ENCODE measurements at regions not wholly inside any gene's neighbourhood (a gene's known extent, or its start where the extent isn't known, plus 50 kb on each side); places are given as distances from the start of the nearest gene placed in this dataset.

DNA sequence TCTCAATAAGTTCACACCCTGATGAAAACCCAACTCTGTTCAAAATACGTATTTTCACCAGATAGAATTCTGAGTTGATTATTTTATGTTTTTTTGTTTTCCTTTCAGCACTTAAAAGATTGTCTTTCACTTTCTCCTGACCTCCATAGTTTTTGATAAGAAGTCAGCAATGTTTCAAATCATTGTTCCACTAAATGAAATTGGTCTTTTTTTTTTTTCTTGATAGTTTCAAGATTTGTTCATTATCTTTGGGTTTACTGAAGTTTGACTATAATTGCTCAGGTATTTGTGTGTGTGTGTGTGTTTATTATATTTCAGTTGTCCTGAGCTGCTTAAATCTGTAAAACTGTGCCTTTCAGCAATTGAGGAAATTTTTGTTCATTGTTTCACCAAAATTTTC is 498.7 kb downstream of the TLE1 start:
- no peak for DNase-seq (ENCODE audit: low spot score)

DNA sequence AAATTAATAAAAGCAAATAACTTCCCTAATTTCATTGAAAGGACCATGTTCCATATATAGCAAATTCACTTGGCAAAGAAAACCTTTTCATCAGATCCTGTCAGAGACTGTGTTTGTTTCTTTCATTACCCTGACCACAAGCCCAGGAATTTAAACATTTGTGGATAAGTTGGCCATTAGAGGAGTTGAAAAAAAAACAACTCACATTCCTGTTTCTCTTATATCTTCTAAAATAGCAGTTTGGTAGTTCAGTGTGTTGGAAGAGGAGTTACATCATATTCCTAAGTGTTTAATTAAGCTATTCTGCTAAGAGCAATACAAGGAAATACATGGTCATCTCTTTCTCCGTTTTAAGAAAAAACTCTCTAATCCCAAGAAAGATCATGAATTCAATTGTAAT is 505.6 kb downstream of the TLE1 start:
- peak; percentile 67 for DNase-seq (ENCODE audit: low spot score)

DNA sequence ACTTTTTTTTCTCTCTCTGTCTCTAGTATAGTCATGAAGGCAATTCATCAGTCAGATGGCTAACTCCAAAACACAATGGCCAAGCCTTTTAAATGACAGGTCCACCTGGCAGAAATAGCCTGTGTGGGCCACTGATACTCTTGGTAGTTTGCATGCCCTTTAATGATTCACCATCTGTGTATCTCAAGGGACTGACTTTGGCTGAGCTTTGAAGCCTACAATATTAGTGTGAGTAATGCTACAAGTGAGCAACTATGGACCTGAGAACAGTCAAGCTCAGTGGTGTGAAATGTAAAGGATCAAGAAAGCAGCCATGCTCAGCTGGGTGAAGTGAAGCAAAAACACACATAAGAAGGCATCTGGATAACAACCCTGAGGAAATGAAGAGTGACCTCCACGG is 506.9 kb downstream of the TLE1 start:
- DNase-seq (ENCODE audit: low spot score): peak; percentile 16

DNA sequence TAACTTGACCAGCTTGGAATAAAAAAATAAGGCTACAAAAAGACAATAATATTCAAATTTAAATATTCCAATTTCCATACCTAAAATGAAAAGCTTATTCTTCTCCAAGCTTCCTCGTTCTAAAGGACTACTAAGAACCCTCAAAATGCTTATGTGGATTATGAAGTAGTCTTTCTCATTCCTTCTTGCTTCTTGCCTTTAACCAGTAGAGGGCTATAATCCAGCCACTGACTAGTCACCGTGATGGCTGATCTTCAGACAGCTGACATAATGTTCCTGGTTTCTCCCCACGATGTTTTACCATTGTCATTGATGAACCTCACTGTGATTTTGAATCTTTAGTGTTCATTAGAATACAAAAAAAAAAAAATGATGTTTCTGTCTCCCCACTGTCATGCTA is 515.3 kb downstream of the TLE1 start:
- DNase-seq (ENCODE audit: low spot score): no peak

DNA sequence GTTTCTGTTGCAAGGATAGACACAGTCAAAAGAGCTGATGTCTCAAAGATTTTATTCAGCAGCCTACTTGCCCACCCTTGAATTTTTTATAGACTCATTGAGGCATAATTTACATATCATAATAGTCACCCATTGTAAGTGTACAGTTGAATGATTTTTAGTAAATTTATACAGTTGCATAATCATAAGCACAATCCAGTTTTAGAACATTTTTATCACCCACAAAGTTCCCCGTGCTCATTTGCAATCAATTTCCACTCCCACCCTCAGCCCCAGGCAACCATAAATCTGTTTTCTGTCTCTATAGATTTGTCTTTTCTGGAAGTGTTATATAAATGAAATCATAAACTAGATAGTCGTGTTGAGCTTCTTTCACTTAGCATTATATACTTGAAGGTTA is 517.7 kb downstream of the TLE1 start:
- DNase-seq (ENCODE audit: low spot score): no peak

DNA sequence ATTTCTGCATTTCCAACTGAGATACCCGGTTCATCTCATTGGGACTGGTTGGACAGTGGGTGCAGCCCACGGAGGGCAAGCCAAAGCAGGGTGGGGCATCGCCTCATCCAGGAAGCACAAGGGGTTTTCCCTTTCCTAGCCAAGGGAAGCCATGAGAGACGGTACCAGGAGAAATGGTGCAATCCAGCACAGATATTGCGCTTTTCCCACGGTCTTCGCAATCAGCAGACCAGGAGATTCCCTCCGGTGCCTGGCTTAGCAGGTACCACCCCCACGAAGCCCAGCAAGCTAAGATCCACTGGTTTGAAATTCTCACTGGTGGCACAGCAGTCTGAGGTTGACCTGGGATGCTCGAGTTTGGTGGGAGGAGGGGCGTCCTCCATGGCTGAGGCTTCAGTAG is 527.0 kb downstream of the TLE1 start:
- DNase-seq (ENCODE audit: low spot score): no peak

DNA sequence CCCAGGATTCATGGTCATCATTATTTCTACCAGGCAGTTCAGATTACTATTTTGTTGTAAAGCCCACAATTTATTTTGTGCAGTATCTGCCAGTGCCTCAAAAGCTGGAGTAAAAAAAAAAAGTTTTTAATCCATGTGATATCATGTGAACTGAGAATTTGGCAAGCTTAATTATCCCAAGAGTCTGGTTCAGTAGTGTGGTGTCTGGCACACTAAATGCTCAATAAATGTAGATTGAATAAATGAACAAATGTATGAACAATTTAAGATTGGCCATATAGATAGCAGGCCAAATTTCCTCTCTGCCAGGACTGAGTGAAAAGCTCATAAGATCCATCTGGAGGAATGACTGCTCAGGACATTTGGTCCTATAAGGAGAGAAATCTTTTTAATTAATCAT is 533.0 kb downstream of the TLE1 start:
- no peak for DNase-seq (ENCODE audit: low spot score)

DNA sequence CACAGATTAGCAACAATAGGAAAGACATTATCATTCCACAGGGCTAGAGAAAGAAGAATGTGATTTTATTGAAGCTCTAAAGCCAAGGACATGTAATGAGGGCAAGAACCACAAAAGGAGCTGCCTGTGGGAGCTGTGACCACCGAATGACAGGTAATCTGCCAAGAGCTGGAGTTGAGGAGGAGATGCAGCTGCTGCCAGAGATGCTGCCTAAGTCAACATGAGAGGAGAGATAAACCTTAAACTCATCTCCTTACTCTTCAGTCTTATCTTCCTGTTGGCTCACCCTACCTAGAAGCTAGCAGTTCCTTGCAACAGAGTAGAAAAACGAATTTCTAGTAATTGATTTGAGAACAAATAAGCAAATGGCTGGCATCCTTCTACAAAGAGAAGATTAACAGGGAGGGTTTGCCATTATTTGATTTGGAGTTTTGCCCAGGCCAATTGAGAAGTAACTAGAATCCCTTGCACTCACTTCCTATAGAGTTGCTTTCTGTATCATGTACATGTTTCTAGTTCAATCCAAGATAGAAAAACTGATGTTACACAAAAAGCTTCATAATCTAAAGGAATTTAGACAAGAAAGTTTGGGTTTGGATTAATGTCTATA is 539.2 kb downstream of the TLE1 start:
- DNase-seq (ENCODE audit: low spot score): no peak

DNA sequence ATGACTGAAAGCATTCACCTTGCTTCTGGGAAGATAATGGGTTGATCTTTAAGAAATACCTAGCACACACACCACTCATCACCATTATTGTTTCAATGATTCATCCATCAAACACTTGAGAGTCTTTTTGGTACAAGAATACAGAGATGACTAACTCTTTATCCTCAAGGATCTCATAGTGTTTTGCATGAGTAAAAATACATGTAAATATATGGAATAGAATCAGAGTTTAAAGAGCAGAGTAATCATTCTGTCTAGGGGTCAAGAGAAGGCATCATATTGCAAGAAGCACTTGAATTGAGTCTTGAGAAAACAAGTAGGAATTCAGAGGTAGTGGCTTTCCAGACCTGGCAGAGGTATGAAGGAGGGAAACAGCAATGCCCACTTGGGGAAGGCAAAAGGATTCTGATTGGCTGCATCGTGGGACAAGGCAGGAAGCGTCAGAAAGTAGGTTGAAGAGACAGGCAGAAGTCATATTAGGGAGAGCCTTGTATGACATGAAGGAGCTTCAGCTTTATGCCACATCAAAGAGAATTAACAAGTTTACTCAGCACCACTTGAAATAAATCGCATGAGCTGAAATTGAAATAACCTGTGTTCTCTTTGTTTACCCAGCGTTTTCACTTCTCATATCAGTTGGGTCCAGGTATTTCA is 542.5 kb downstream of the TLE1 start:
- DNase-seq (ENCODE audit: low spot score): no peak

DNA sequence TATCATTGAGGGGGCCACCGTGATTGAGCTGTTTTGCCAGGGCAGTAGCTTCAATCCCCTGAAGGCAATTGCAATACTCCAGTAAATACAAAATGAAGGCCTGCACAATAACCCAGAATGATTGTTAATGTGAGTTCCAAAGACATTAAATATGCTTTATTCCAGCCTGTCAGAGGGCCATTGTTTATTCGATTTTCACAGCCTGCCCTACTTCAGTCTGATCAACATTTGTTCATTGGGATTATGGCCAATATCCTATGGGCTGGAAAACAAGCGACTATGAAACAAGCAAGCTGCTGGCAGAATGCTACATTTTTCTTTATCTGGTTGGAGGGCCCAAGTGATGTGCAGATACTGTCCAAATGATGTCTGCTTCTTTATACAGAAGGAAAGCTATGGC is 543.1 kb downstream of the TLE1 start:
- DNase-seq (ENCODE audit: low spot score): no peak

DNA sequence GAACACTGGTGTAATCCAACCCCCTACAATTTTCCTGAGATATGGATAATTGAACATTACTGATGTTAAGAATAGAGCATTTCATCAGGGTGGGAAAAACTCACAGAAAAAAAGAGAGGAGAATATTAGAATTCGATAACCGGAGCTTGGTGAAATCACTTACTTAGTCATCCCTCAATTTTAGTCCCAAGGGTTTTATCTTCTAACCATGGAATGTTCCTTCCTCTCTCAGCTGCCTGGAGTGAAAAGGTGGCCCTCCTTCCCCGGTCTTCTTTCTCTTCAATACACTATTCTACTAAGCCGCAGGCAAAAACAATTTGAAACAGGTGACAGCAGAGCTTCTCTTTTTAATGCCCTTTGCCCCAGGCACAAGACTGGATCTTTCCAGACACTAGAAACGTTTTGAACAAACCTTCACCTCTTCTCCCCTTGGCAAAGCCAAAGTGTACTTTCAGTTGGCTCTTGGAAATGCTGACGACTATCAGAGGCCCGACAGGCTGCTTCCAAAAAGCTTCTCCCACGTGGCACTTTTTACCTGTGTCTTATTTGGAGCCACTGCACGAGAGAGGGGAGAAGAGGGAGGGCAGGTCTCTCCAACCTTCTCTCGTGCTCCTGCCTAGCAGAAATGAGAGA is 543.9 kb downstream of the TLE1 start:
- DNase-seq (ENCODE audit: low spot score): no peak

DNA sequence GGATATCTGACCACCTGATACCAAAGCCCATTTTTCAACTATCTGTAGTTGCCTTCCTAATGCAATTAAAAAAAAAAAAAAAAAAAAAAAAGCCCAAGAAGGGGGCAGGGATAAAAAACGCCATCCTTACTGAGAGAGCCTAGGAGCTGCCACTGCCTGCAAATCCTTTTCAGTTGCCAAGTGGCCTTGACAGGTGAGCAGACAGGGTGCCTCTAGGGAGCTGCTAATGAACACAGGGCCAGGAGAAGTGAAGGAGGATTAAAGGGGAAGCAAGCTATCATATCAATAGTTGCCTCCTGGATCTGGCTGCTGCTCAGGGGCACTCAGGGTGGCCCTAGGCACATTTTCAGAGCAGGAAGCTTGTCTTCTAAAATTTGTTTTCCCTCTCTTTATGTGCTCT is 547.4 kb downstream of the TLE1 start:
- DNase-seq (ENCODE audit: low spot score): no peak

DNA sequence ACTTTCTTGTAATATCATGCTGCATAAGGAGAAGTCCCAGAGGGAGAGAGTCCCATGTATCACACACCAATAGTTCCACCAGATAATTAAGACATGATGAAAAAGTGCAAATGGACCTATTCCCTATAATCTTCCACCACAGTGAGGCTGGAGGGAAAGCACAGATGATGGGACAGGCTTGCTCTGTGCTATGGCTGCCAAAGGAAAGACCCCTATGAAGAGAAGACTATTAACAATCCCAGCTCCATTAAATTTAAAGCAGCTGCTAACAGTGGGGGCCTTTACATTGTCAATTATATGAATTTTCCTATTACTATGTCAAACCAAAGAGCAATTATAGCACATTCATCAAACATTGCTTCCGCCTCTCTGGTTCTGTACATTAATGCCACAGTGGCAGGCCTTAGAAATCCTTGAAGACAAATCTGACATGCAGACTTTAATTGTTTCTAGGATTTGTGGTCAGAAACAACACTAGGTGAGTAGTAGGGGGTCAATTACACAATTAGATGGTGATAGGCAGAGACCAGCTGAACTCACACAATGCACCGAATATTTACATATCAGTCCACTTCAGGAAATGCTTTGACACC is 551.3 kb downstream of the TLE1 start:
- no peak for DNase-seq (ENCODE audit: low spot score)

DNA sequence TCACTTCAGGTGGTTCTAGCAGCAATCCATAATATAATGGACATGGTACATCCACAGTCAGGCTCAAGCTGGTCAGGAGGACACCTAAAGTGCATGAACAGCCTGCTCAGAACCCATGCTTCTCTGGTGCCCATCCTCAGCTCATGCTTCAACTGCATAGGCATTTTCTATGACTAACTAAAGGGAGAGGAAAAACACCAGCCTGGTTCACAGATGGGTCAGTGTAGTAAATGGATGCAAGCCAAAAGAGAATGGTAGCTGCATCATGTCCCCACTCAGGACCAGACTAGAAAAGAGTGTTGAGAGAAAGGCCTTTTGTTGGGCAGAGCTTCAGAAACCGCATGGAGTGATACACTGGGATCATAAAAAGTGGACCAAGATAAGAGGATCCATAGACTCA is 556.6 kb downstream of the TLE1 start:
- no peak for DNase-seq (ENCODE audit: low spot score)

DNA sequence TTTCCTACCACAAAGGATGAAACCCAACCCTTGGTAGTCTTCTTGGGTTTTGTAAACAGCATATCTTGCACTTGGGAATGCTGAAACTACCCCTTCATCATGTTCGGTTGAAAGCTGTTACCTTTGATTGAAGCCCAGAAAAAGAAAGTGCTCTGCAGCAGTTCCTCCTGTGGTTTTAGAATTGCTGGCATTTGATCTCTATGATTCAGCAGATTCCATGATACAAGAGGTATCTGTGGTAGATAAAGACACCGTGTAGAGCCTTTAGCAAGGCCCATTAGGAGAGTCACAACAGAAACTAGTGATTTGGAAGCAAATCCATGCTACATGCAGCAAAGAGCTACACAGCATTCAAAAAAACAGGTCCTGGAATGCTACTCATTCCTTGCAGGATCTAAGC is 557.0 kb downstream of the TLE1 start:
- no peak for DNase-seq (ENCODE audit: low spot score)

DNA sequence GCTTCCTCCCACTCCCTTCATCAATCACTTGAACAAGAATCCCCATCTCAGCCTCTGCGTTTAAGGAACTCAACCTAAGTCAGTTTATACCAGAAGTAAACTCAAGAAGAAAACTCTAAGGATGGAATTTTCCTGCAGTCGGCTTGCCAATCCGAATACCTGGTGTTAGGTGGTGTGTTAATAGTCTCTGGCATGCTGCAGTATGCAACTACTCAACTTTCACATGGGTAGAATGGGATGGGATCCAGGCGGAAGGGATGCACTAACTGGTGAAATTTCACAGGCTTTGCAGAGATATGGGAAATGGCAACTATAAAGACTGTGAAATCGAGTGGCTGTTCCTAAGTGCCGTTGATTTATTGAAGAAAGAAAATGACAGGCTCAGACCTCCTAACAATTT is 560.6 kb downstream of the TLE1 start:
- DNase-seq (ENCODE audit: low spot score): no peak

DNA sequence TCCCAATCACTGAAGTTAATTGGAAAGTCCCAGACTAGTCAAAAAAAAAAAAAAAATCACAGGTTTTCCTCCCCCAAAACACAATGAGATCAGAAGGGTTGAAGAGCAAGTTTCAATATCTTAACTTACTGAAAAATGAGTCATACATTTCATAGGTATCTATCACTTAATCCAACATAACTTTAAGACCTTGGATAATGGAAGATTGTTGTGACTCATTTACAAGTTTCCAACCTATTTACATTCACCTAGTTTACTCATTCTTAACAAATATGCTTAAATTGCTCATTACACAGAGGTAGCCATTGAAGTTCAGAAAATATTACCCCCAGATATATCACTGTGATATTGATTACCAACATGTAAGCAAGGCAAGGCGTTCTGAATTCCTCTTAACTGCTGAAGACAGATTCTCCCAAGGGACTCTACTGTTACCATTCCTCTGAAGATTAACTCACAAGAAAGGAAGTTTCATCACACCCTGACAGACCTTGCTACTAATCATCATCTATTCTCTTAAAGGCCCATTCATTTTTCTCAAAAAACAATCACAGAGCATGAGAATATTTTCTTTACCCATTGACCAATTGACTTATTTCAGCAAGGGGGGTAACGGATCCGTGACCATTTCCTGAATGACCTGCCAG is 563.8 kb downstream of the TLE1 start:
- DNase-seq (ENCODE audit: low spot score): no peak

DNA sequence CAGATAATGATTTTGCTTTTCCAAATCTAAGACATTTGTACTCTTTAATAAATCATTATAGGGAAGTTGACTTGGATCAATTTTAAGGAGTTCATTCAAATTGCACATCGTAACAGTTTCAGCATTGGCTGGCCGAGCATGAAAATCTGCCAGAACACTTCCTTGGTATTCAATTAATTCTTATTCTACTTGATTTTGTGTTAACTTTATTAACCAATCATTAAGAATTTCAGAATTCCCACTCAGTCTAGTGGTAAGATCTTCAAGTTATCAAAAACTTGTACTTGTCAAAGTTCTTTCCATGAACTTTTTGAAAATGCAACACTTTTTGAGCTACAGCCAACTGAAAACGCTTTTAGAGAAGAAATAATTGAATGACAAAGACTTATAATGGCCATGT is 565.8 kb downstream of the TLE1 start:
- DNase-seq (ENCODE audit: low spot score): no peak

DNA sequence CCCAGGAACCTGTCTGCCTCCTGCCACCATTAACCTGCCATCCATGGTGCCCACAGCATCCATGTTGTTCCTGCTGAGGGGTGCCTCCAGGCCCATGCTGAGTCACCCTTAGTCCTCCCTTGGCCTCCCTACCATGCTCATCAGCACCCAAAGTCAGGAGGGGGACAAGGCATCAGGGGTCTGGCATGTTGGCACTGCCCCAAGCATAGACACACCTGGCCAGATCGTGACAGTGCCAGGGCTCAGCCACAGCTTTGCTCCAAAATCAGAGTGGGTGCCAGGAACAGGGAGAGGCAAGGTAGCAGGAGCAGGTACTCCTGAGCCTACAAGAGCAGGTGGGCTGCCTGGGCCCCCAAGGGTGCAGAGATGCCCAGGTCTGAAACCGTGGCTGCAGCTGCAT is 566.6 kb downstream of the TLE1 start:
- no peak for DNase-seq (ENCODE audit: low spot score)

DNA sequence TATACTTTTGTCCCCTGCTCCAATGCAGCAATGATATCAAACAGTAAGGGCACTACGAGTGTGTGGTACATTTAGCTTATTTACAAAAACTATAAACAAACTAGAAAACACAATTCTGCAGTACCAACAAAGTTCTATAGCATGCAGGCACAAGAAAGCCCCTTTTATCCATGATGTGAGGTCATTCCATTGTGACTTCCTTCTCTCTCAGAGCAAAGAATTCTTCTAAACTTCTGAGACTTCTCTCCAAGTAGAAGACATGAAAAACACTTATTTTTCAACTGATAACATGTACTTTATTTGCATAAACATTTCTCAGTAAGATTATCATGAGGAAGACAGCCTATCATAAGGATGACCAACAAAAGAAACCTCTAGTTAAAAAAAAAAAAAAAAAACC is 569.8 kb downstream of the TLE1 start:
- DNase-seq (ENCODE audit: low spot score): no peak

DNA sequence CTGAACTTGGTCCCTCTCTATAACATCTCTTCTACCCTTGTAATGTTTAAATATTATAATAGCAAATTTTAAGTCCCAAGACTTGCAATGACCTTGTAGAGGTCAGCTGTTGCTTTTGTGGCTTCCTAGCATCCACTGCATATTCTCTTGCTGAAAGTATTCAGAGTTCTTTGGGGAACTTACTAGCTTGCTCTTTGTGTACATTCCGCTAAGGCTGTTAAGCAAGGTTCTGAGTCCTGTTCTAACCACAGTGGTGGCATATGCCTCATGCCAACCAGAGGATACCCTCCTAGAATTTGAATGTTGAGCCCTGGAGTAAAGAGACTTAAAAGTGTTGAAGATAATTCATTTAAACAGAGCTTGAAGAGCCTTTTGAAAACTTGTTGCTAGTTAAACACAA is 570.9 kb downstream of the TLE1 start:
- no peak for DNase-seq (ENCODE audit: low spot score)

DNA sequence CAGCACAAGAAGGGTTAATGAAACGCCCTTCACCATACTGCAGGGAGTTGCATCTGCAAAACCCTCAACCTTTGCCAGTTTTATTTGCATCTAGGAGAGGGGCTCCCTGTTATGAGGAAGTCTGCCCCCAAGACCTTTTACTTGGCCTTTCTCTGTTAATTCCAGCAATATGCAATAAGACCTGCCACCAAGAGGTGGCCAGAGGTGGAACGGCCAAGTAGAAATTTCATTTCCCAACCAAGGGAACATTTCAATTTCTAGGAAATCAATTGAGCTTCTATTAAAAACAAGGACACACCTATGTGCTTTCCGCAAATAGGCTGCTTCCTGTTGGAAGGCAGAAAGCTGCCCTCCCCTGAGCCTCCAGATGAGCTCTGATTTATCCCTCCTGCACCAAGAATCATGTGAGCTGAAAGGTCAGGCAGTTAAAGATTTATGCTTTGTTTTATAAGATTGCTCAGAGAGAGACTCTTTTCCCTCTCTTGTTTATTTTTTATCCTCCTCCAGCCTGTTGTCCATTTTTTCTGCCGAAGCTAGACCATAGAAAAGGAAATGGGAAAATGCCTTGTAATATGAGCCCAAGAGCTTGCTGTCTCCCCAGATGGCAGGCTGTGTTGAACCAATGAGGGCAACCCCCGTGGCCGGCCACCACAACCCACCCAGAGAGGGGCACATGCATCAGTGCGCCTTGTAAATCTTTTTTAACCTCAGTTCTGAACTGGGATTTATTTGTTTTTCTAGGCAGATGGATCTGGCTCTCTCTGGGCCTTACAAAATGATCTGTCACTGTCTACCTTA is 572.8 kb downstream of the TLE1 start:
- DNase-seq (ENCODE audit: low spot score): peak; percentile 28
